HFF-Myc (cell line): ENCODE measurements at regions not wholly inside any gene's neighbourhood (a gene's known extent, or its start where the extent isn't known, plus 50 kb on each side); places are given as distances from the start of the nearest gene placed in this dataset.

Source experiments
- DNase-seq: peaks from one replicate; pipeline ENCODE4 v3.0.0-alpha.2; 2011; ENCODE audit warnings: low read depth; ENCODE audit errors: extremely low read depth
- H3K4me3 ChIP-seq: replicated peaks from 2 replicates; pipeline ENCODE4 v1.5.1; 2011; ENCODE audit warnings: low read depth, mild to moderate bottlenecking, control low read depth, low read length
- CTCF ChIP-seq: IDR thresholded peaks from 2 replicates; pipeline ENCODE4 v1.5.1; 2012; ENCODE audit warnings: mild to moderate bottlenecking, low read depth, low read length, control low read depth; ENCODE audit errors: missing control alignments

GRCh38 chr4:27888505-27888904, 1027.9 kb downstream of the STIM2 start:
- no peak for DNase-seq
- no peak for TF ChIP-seq CTCF
- H3K4me3 ChIP-seq = no peak overlapping the region

GRCh38 chr4:27894951-27895350, 1034.3 kb downstream of the STIM2 start:
- no peak for DNase-seq
- no peak for TF ChIP-seq CTCF
- H3K4me3 ChIP-seq = no peak overlapping the region

- no peak for TF ChIP-seq CTCF
- H3K4me3 ChIP-seq = no peak overlapping the region
- DNase-seq = no peak
These were observed 1047.7 kb downstream of the STIM2 start for GRCh38 chr4:27908356-27908755.

GRCh38 chr4:27910227-27910626, 1049.6 kb downstream of the STIM2 start:
- DNase-seq = no peak
- no peak for TF ChIP-seq CTCF
- no peak overlapping the region for H3K4me3 ChIP-seq

DNA sequence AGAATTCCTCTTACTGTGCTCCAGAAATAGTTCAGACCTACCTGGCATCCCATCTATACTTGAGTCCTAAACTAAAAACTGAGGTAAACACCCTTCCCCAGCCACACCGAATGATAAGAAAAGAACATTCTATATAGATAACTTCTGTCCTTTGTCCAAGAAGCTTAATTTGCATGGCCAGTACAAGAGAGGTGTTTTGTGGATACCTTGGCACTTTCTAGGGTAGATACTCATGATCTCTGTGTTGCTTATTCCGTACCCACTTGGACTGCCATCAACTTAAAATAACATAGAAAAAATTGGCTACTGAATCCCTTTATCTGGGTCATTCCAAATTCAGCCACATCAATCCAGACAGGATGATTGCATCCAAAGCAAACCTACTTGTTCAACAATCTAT, 1050.4 kb downstream of the STIM2 start:
- no peak overlapping the region for H3K4me3 ChIP-seq
- no peak for TF ChIP-seq CTCF
- DNase-seq = no peak

DNA sequence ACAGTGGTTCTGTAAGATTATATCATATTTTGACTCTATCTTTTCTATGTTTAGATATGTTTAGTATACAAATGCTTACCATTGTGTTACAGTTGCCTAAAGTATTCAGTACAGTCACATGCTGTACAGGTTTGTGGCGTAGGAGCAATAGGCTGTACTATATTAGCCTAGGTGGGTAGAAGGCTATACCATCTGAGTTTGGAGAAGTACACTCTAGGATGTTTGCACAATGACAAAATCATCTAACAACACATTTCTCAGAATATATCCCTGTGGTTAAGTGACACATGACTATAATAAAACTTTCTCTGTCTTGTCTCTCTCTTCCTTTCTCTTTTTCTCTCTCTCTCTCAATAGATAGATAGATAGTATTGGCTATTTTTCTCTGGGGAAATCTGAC, 1053.1 kb downstream of the STIM2 start:
- H3K4me3 ChIP-seq = no peak overlapping the region
- no peak for TF ChIP-seq CTCF
- DNase-seq = no peak

- no peak for TF ChIP-seq CTCF
- H3K4me3 ChIP-seq = no peak overlapping the region
- no peak for DNase-seq
These were observed 1055.2 kb downstream of the STIM2 start for GRCh38 chr4:27915822-27916221.
